Fibroblast of the conjunctiva (primary cell): ENCODE measurements at regions not wholly inside any gene's neighbourhood (a gene's known extent, or its start where the extent isn't known, plus 50 kb on each side); places are given as distances from the start of the nearest gene placed in this dataset.

ENCODE experiments used
- DNase-seq: peaks from one replicate; pipeline ENCODE4 v3.0.0-alpha.2; 2010; ENCODE audit warnings: low read depth

- DNase-seq: no peak
Measured at GRCh38 chr1:80779275-80779674, 1021.5 kb upstream of the ADGRL2 start.

- DNase-seq: no peak
Measured at GRCh38 chr1:80778094-80778840, 1022.5 kb upstream of the ADGRL2 start.

GRCh38 chr1:80776266-80776665 lies 1024.5 kb upstream of the ADGRL2 start:
- DNase-seq: no peak

- no peak for DNase-seq
Measured at GRCh38 chr1:80769208-80769750, 1031.5 kb upstream of the ADGRL2 start.

GRCh38 chr1:80767711-80768110 lies 1033.0 kb upstream of the ADGRL2 start:
- DNase-seq: no peak

GRCh38 chr1:80759354-80759753 lies 1041.4 kb upstream of the ADGRL2 start:
- DNase-seq: no peak

- DNase-seq: no peak
Measured at GRCh38 chr1:80755944-80756343, 1044.8 kb upstream of the ADGRL2 start.

- DNase-seq: no peak
Measured at GRCh38 chr1:80751204-80751603, 1049.5 kb upstream of the ADGRL2 start.

- no peak for DNase-seq
Measured at GRCh38 chr1:80731241-80731894, 1069.4 kb upstream of the ADGRL2 start.

GRCh38 chr1:80722611-80723010 lies 1078.1 kb upstream of the ADGRL2 start:
- no peak for DNase-seq

- DNase-seq: no peak
Measured at GRCh38 chr1:80706526-80706925, 1094.2 kb upstream of the ADGRL2 start.

- no peak for DNase-seq
Measured at GRCh38 chr1:80678438-80678837, 1122.3 kb upstream of the ADGRL2 start.

- no peak for DNase-seq
Measured at GRCh38 chr1:80675454-80675853, 1125.3 kb upstream of the ADGRL2 start.

GRCh38 chr1:80673935-80674597 lies 1126.7 kb upstream of the ADGRL2 start:
- no peak for DNase-seq

- DNase-seq: no peak
Measured at GRCh38 chr1:80668372-80668771, 1132.4 kb upstream of the ADGRL2 start.

- no peak for DNase-seq
Measured at GRCh38 chr1:80666073-80666472, 1134.7 kb upstream of the ADGRL2 start.

- no peak for DNase-seq
Measured at GRCh38 chr1:80659161-80659560, 1141.6 kb upstream of the ADGRL2 start.

- DNase-seq: no peak
Measured at GRCh38 chr1:80657707-80658106, 1143.0 kb upstream of the ADGRL2 start.

GRCh38 chr1:80657044-80657643 lies 1143.6 kb upstream of the ADGRL2 start:
- no peak for DNase-seq

- DNase-seq: no peak
Measured at GRCh38 chr1:80656641-80657040, 1144.1 kb upstream of the ADGRL2 start.

- peak; percentile 2 for DNase-seq
Measured at GRCh38 chr1:80656014-80656636, 1144.6 kb upstream of the ADGRL2 start.

- no peak for DNase-seq
Measured at GRCh38 chr1:80646053-80646452, 1154.7 kb upstream of the ADGRL2 start.
